ENCODE measurements at regions not wholly inside any gene's neighbourhood (a gene's known extent, or its start where the extent isn't known, plus 50 kb on each side); places are given as distances from the start of the nearest gene placed in this dataset.
"Not testable (repeated sequence)": the region's sequence is repeated elsewhere in the genome, so short reads cannot be mapped to it uniquely, and the experiment has no call there.

GRCh38 chr15:91356083-91356482 is 256.0 kb downstream of the SV2B start:
- no peak for DNase-seq

DNA sequence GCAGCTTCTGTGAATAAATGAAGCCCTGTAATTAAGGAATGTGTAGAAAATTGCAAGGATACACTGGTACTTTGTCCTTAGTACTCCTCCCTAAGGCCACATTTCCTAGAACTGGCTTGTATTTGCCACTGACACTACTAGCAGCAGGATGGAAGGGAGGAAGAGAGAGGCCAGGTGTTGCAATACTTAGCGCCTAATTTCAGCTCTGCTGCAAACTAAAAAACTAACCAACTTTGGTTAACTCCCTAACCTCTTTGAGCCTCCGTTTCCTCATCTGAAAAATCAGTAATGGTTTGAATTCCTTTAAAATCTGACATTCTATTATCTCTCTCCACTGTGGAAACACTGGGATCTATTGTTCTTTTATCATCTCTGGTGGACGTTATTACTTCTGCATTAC is 257.0 kb downstream of the SV2B start:
- no peak for DNase-seq

- DNase-seq: no peak
Observed at GRCh38 chr15:91357486-91357885, 257.4 kb downstream of the SV2B start.

GRCh38 chr15:91358405-91358804 is 258.3 kb downstream of the SV2B start:
- no peak for DNase-seq

DNA sequence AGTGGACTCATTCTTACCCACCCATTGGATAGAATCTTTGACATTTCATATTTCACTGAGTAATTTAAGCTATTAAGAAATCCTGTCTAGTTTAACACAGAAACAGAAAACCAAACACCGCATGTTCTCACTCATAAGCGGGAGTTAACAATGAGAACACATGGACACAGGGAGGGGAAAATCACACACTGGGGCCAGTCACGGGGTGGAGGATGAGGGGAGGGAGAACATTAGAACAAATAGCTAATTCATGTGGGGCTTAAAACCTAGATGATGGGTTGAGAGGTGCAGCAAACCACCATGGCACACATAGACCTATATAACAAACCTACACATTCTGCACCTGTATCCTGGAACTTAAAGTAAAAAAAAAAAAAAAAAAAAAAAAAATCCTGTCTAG is 261.6 kb downstream of the SV2B start:
- DNase-seq: not testable (repeated sequence)

DNA sequence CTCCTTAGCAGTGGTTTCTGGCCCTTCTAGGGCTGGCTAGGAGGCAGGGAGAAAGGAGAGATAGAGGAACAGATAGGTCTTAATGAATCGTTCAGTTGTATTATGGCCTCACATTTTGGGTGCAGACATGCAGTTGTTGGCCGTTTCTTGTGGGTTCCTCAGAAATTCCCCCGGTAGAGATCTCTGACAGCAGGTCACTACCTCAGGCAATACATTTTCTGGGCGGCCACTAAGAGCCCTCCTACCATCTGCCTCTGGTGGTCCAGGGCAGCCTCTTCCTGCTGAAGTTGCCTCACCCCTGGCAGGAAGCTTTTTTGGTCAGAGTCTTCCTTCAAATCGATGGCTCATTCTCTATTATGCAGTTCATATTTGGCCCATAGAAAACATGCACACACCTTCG is 266.1 kb downstream of the SV2B start:
- no peak for DNase-seq

GRCh38 chr15:91368611-91369010 is 268.6 kb downstream of the SV2B start:
- no peak for DNase-seq

DNA sequence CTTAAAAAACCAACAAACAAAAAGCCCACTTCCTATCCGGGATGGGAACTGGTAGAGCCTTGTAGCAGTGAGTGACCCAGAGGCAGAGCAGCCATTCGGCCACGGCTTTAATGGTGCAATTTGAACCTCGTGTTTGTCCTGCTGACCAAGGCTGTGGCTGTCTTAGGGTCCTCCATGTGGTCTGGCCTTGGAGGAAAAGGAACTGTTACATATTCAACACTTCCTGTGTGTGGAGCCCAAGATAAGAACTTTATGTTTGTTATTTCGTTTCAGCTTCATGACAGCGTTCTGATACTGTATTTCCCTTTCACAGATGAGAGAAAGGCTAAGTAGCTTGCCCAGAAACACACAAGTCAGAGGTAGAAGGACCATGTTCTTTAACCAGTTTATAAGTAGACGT is 269.8 kb downstream of the SV2B start:
- DNase-seq: no peak

- not testable (repeated sequence) for DNase-seq
Observed at GRCh38 chr15:91371345-91371744, 271.3 kb downstream of the SV2B start.

GRCh38 chr15:91374336-91374735 is 274.3 kb downstream of the SV2B start:
- DNase-seq: no peak

DNA sequence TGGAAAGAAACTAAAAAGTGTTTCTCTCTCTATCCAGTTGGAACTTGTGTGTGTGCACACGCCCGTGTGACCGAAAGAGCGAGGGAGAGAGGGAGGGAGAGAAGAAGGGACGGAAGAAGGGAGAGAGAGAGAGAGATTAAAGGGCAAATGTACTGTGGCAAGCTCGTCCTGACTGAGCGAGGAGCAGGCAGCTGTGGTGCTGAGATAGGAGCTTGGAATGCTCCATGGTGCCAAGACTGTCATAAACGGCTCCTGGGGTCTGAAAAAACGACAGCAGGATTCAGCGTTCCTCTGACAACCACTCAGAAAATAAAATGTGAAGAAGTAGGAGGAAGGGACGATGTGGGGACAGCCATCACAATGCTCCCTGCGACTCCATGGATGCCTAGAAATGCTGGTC is 276.0 kb downstream of the SV2B start:
- no peak for DNase-seq

- no peak for DNase-seq
Observed at GRCh38 chr15:91380114-91380513, 280.1 kb downstream of the SV2B start.

GRCh38 chr15:91383532-91383931 is 283.5 kb downstream of the SV2B start:
- no peak for DNase-seq

GRCh38 chr15:91384189-91384730 is 284.2 kb downstream of the SV2B start:
- DNase-seq: no peak

- DNase-seq: no peak
Observed at GRCh38 chr15:91385311-91385710, 285.3 kb downstream of the SV2B start.

DNA sequence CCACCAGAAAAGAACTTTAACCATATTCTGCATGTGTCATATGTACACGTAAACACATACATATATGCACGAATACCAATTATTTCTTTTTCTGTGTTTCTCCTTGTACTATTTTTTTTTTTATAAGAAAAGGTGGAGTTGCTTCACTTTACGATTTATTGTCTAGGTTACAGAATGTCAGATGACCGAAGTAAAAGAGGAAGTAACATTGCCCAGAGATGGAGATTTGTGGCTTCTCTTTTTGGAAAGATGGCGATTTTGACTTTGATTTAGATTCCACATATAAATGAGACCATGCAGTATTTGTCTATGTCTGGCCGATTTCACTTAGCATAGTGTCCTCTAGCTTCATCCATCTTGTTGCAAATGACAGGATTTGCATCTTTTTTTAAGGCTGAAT is 293.1 kb downstream of the SV2B start:
- DNase-seq: no peak

GRCh38 chr15:91400481-91400880 is 300.4 kb downstream of the SV2B start:
- no peak for DNase-seq

GRCh38 chr15:91407269-91407889 is 307.3 kb downstream of the SV2B start:
- no peak for DNase-seq

- no peak for DNase-seq
Observed at GRCh38 chr15:91408476-91409076, 308.5 kb downstream of the SV2B start.

- DNase-seq: no peak
Observed at GRCh38 chr15:91409387-91409786, 309.3 kb downstream of the SV2B start.

DNA sequence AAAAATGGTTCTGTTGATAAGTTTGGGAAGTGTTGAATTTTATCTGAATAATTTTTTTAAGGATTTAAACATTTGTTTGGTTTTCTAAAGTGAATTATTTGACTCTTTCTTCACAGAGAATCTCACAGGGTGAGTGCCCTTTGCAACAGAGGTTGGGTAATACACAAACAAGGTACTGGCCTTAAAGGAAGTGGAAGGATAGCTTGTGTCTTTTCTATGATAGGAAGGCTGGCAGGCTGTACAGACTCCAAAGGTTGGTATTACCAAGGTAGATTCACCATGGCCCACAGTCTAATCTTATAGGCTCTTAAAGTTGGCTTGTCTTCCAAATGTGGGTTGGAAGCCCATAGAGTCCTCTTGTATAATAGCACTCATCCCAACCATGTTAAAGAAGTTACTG is 311.5 kb downstream of the SV2B start:
- DNase-seq: no peak

- DNase-seq: no peak
Observed at GRCh38 chr15:91412138-91412928, 312.3 kb downstream of the SV2B start.

DNA sequence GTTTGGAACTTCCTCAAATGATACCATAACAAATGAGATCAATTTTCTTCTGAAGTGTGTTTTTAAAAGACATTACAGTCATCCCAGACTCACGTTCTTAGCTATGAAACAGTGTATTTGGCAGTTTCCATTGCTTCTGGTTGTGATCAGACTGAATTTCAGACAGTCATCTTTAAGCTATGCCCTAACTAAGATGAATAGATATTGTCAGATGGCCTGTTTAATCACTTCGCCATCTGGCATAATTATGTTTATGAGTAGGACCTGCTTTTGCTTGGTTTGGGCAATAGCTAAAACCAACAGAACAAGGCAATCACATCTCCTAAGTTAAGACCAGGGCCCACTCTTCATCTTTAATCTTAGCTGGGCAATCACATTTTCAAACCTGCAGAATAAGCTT is 313.1 kb downstream of the SV2B start:
- no peak for DNase-seq

DNA sequence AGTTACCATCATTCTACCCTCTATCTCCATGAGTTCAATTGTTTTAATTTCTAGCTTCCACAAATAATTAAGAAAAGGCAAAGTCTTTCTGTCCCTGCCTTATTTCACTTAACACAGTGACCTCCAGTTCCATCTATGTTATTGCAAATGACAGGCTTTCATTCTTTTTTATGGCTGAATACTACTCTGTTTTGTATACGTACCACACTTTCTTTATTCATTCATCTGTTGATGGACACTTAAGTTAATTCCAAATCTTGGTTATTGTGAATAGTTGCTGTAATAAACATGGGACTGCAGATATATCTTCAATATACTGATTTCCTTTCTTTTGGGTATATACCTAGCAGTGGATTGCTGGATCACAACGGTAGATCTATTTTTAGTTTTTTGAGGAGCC is 314.1 kb downstream of the SV2B start:
- DNase-seq: no peak

Measured in stimulated activated CD8-positive, alpha-beta memory T cell treated with anti-CD3 and anti-CD28 coated beads, Interleukin-4, amount 100 ng/mL, for 48 hours (primary cell).